ENCODE measurements at regions not wholly inside any gene's neighbourhood (a gene's known extent, or its start where the extent isn't known, plus 50 kb on each side); places are given as distances from the start of the nearest gene placed in this dataset.
"Not testable (repeated sequence)": the region's sequence is repeated elsewhere in the genome, so short reads cannot be mapped to it uniquely, and the experiment has no call there.

DNA sequence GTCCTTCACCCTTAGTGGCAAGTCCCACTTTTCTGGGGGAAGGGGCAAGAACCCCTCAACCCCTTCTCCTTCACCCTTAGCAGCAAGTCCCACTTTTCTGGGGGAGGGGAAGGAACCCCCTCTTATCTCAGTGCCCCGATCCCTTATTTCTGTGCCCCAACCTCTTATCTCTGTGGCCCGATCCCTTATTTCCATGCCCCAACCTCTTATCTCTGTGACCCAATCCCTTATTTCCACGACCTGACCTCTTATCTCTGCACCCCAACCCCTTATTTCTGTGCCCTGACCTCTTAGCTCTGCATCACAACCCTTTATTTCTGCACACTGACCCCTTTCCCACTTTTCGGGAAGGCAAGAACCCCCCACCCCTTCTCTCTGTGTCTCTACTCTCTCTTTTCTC, 104.4 kb upstream of the ROPN1B start:
- TF ChIP-seq, protein P1, sequence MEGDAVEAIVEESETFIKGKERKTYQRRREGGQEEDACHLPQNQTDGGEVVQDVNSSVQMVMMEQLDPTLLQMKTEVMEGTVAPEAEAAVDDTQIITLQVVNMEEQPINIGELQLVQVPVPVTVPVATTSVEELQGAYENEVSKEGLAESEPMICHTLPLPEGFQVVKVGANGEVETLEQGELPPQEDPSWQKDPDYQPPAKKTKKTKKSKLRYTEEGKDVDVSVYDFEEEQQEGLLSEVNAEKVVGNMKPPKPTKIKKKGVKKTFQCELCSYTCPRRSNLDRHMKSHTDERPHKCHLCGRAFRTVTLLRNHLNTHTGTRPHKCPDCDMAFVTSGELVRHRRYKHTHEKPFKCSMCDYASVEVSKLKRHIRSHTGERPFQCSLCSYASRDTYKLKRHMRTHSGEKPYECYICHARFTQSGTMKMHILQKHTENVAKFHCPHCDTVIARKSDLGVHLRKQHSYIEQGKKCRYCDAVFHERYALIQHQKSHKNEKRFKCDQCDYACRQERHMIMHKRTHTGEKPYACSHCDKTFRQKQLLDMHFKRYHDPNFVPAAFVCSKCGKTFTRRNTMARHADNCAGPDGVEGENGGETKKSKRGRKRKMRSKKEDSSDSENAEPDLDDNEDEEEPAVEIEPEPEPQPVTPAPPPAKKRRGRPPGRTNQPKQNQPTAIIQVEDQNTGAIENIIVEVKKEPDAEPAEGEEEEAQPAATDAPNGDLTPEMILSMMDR (IDR thresholded peaks at IDR 0.05; ENCODE audit: low read length), result not testable (repeated sequence)
- TF ChIP-seq EZH2 (optimal IDR thresholded peaks at IDR 0.05; ENCODE audit: low read depth, low read length), result not testable (repeated sequence)
